Activated T-cell treated with anti-CD3 and anti-CD28 coated beads, Interleukin-2, amount 50 U/mL, for 48 hours (primary cell): ENCODE measurements at regions not wholly inside any gene's neighbourhood (a gene's known extent, or its start where the extent isn't known, plus 50 kb on each side); places are given as distances from the start of the nearest gene placed in this dataset.

Source experiments
- DNase-seq, 2 experiments: peaks; one replicate each; pipeline ENCODE4 v3.0.0-alpha.2; 2020

DNA sequence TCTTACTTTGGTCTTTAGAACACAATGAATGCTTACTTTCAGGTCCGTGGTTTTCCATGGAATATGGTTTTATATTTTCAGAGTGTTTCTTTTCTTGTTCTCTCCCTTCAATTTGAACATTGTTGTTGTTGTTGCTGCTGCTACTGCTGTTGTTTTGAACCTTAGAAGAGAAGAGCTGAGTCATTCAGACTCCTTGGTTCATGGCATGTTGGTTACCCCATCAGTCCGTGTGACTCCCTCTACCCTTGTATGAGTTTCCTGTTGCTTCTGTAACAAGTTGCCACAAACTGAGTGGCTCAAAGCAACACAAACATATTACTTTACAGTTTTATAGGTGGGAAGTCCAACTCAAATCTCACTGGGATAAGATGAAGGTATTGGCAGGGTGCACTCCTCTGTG is 511.0 kb downstream of the INSC start:
- DNase-seq, result no peak

GRCh38 chr11:15627560-15627959 is 512.8 kb downstream of the INSC start:
- DNase-seq, result no peak

GRCh38 chr11:15629690-15630321 is 515.1 kb downstream of the INSC start:
- peak in 1 of 2 experiments; percentile 17 for DNase-seq

DNA sequence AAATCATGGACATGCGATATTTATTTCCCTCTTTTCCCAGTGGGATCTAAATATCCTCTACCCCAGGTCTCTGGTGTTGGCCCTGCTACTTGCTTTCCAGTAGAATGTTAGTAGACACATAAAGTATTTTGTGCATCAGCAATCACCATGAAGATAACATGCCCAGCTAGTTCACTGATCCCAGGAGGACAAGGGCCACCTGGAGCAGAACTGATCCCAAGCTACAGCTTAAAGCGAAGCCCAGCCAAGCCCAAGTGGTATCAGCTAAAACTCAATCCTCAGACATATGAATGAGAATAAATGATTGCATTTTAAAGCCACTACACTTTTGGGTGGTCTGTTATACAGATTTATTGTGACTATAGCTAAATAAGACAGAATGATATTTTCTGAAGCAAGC is 516.2 kb downstream of the INSC start:
- DNase-seq, result no peak

GRCh38 chr11:15635521-15635920 is 520.8 kb downstream of the INSC start:
- no peak for DNase-seq

DNA sequence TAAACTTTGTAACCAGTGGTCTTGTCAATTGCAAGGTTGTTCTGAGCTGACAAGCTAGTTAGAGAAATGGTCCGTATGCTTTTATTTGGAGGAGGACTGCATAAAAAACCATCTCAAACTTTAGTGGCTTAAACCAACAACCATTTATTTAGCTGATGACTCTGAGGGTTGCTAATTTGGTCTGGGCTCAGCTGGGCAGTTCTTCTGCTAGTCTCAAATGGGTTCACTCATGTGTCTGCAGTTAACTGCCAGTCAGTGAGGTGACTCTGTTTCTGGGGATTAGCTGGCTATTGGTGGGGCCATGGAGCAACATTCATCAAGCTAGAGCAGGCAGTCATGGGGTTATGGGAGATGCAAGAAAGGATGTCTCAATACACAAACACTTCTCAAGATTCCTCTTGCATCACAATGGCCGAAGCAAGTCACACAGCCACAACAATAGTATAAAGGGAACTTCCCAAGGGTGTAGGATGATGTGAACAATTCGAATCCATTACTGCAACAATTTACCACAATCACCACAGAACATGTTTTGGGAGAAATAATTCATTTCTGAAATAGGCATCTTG is 521.9 kb downstream of the INSC start:
- DNase-seq, result no peak

- DNase-seq, result no peak
These were observed 523.7 kb downstream of the INSC start for GRCh38 chr11:15638386-15638787.

DNA sequence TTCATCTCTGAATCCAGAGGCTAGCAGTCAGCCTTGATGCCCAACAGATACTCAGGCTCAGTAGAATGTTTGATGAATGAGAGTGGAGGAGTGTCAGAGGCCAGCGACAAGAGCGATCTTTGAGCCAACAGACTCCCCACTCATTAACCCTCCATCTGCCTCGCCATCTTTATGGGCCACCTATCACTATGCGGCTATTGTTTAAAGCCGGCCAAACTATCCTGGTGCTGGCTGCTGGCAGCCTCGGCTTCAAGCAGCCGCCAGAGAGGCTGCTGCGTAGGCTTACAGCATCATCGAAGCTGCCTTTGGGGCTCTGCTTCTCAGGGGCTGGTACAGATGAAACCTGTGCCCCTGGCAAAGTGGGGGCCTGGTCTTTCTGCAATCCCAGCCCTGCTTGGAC is 525.6 kb downstream of the INSC start:
- no peak for DNase-seq

- DNase-seq, result no peak
These were observed 526.7 kb downstream of the INSC start for GRCh38 chr11:15641271-15642045.

GRCh38 chr11:15645201-15645600 is 530.5 kb downstream of the INSC start:
- DNase-seq, result no peak

DNA sequence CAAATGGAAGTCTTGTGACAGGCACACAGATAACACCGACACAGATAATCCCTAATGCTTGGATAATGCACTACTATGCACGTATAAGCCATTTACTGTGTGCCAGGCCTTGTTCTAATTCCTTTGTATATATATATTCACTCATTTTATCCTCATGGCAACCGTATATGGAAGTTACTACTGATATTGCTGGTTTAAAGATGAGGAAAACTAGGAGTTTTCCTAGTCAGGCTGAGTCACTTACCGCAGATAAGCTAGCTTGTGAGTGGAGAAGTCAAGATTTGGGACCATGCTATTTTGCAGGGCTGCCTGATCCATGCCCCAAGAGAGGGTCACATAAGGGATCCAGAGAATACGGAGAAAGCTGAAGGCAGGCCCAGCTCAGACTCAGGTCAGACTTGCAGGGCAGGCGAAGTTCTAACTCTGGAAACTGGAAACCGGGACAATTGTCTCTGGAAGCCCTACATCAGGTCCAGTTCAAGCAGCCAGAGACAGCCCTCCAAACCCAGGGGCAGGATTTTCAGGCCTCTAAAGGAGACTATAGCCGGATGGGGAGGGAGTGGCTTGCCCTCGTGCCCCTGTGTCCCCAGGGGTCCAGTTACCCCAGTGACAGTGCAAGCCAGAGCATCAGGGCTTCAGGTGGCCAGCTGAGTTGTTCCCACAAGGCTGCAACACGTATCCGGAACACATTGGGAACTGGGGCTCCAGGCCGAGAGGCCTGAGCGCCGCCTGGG is 534.8 kb downstream of the INSC start:
- DNase-seq, result no peak

GRCh38 chr11:15650105-15650938 is 535.6 kb downstream of the INSC start:
- DNase-seq, result peak; percentile 85 to 88

- DNase-seq, result no peak
These were observed 536.3 kb downstream of the INSC start for GRCh38 chr11:15651033-15651432.

DNA sequence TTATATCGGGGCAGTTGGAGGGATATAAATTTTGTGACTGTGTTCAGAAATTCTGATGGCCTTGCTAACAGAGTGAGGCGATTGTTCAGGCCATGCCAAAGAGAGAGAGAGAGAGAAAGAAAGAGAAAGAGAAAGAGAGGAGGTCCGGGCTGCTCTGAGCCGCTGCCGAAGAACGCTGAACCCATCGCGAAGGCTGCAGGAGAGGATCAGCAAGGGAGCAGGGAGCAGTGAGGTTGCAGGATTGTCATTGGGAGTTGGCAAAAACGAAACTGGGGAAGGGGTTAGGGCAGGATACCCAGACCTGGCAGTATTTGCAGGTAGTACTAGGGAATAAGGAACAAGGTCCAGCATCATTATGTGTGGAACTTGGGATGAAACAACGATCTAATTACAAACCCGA is 537.1 kb downstream of the INSC start:
- DNase-seq, result no peak

DNA sequence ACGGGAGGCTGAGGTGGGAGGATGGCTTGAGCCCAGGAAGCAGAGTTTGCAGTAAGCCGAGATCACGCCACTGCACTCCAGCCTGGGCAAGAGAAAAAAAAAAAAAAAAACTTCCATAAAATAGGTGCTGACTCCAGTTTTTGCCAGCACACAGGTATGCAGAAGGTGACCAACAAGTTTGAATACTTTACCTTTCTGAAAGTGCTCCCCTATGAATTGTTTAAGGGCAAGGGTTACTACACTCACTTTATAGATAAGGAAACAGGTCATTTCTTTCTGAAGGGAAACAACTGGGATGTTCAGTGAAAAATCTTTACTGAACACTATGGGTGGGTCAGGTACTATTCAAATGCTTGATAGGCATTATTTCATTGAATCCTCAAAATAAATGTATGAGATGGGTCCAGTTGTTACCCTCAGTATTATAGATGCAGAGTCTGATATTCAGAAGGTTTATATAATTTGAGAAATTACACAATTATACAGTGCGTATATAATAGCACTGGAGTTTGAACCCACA is 538.5 kb downstream of the INSC start:
- DNase-seq, result no peak

DNA sequence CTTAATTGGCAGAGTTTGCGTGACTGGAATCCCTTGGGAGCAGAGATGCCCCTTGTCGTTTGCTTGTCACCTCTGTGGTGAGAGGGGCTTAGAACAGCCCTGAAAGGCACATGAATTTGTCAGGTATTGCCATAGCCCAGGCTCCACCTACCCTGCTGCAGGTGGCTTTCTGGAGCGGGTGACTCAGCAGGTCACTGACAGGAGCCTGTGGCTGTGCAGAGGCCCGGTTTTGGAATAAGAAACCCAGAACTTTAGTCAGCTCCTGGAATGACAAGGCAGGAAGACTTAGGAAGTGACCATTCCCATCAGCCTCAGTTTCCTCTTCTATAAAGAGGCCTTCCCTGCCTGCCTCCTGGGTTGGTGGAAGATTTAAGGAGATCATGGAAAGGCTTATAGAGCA is 539.7 kb downstream of the INSC start:
- DNase-seq, result no peak

DNA sequence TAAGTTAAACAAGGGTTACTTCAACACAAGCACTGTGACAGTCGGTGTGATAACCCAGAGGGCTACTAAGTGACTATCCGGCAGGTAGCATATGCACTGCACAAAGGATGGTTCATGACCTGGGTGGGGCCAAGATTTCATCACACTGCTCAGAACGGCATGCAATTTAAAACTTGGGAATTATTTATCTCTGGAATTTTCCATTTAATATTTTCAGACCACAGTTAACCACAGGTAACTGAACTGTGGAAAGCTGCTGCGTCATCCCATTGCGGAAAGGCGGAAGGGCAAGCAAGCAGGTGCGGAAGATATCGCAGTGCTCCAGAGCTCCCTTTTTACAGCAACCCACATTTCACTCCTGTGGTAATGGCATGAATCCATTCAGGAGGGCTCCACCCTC is 540.8 kb downstream of the INSC start:
- DNase-seq, result no peak

GRCh38 chr11:15657264-15657663 is 542.5 kb downstream of the INSC start:
- no peak for DNase-seq

DNA sequence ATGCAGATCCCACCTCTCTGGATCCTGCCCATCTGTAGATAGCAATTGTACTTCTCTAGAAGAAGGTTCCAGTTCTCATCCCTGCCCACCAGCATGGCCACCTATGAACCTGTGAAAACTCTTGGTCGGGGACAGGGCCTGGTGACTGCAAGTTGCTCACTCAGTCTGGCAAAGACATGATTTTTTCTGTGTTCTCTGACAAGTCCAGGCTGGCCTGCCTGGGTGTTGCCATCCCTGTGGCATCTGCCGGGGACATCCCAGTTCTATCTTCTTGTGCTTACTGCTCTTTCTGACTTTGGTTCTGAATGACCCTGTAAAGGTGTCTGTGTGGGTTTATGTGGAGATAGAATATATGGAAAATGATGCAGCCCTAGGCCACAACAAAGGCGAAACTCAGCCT is 545.8 kb downstream of the INSC start:
- no peak for DNase-seq

- no peak for DNase-seq
These were observed 547.6 kb downstream of the INSC start for GRCh38 chr11:15662285-15662684.

DNA sequence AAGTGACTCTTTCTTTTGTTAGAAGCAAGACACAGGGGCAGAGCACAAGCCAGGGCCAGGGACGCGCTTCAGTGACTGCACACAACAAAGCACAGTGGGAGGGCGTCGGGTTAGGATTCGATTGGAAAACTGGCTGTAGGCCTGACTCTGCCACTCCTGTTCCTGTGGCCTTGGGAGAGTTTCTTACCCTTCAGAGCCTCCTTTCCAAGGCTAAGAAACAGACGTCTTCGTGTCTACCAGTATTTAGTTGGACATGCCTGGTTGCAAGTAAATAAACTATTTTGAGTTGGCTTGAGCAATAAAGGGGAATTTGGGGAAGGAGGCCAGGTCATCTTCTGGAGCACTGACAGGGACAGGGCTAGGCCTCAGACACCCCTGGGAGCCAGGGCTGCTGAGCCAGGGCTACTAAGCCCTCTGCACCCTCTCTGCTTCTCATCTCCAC is 549.1 kb downstream of the INSC start:
- DNase-seq, result no peak

DNA sequence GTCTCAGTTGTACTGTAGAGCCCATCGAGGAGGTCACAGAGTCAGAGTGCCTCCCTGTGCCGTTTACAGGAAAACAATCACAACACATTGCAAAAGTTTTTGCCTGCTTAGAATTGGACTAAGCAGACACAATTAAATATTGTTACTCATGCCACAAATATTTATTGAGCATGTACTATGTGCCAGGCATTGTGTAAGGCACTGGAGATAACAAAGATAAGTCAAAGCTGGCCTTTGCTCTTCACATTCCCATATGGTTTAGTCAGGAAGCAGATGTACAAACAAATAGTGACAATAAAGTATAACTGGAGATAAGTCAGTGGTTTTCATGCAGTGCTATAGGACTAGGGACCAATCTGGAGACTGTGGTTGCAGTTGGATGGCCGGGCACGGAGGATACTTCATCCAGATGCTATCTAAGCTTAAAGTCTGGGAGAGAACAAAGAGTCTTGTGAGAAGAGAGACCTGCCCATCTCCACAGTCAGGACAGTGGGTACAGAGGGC is 550.7 kb downstream of the INSC start:
- DNase-seq, result no peak
